H1 (cell line): ENCODE measurements at regions not wholly inside any gene's neighbourhood (a gene's known extent, or its start where the extent isn't known, plus 50 kb on each side); places are given as distances from the start of the nearest gene placed in this dataset.

Experiments
- CTCF ChIA-PET: fragments of 300-600 bp; sonication (Branson Sonifier 250); formaldehyde crosslinking; loops from one replicate; lab custom pipeline; 2021; ENCODE audit not compliant: partially characterized antibody; lab: Charles Lee
- POLR2A ChIA-PET: fragments of 300-600 bp; sonication (Branson Sonifier 250); formaldehyde crosslinking; loops from one replicate; lab custom pipeline; 2021; ENCODE audit warnings: inconsistent platforms; ENCODE audit not compliant: partially characterized antibody; lab: Charles Lee
- DNase-seq, 2 experiments: peaks; one replicate each; pipeline versions ENCODE4 v3.0.0 to v3.0.0-alpha.2; 2010 to 2022; ENCODE audit warnings: low spot score in 2 of 2, low read depth in 1 of 2, mixed read lengths in 1 of 2
- FAIRE-seq: peaks from 2 replicates; lab custom pipeline; 2011; peaks lifted over from hg19 to GRCh38; lab: Jason Lieb, UNC
- H2AFZ ChIP-seq: 2 replicates; pipeline ENCODE4 v1.8.1; 2012; ENCODE audit warnings: low read length, inconsistent platforms
- H2AK5ac ChIP-seq: 2 replicates; pipeline ENCODE4 v1.6.1; 2013; ENCODE audit warnings: low read depth, low read length
- H2BK120ac ChIP-seq: replicated peaks from 2 replicates; pipeline ENCODE3; 2013; ENCODE audit warnings: low read depth, low read length, inconsistent platforms
- H2BK12ac ChIP-seq: 2 replicates; pipeline ENCODE4 v1.6.1; 2013; ENCODE audit warnings: low read depth, low read length
- H2BK15ac ChIP-seq: 2 replicates; pipeline ENCODE4 v1.6.1; 2013; ENCODE audit warnings: low read length
- H2BK20ac ChIP-seq: 2 replicates; pipeline ENCODE4 v1.6.1; 2013; ENCODE audit warnings: low read length
- H2BK5ac ChIP-seq: 2 replicates; pipeline ENCODE4 v1.6.1; 2013; ENCODE audit warnings: low read depth, low read length
- H3K14ac ChIP-seq: 2 replicates; pipeline ENCODE4 v1.6.1; 2013; ENCODE audit warnings: inconsistent platforms; ENCODE audit not compliant: insufficient read length
- H3K18ac ChIP-seq: 2 replicates; pipeline ENCODE4 v1.6.1; 2013; ENCODE audit warnings: low read length; ENCODE audit errors: extremely low read depth
- H3K23ac ChIP-seq: 2 replicates; pipeline ENCODE4 v1.6.1; 2013; ENCODE audit warnings: inconsistent platforms; ENCODE audit not compliant: insufficient read length
- H3K23me2 ChIP-seq: 2 replicates; pipeline ENCODE4 v1.6.1; 2013; ENCODE audit warnings: low read depth, low read length
- H3K27ac ChIP-seq: 2 replicates; pipeline ENCODE4 v1.6.1; 2011; ENCODE audit warnings: low read depth, low read length, inconsistent platforms
- H3K27me3 ChIP-seq, 4 experiments: replicated peaks in 1 of 4; 1 replicate in 1 of 4; 2 replicates in 3 of 4; pipeline versions ENCODE4 v1.6.1 to v1.8.1; 2011 to 2013; ENCODE audit warnings: low read length in 3 of 4, mild to moderate bottlenecking in 3 of 4, inconsistent platforms in 2 of 4, mixed read lengths in 2 of 4, moderate library complexity in 1 of 4; ENCODE audit not compliant: control insufficient read depth in 3 of 4, insufficient read depth in 3 of 4; ENCODE audit errors: extremely low read depth in 1 of 4
- H3K36me3 ChIP-seq, 4 experiments: 2 replicates each; pipeline versions ENCODE4 v1.6.1 to v1.8.1; 2011 to 2013; ENCODE audit warnings: mild to moderate bottlenecking in 4 of 4, low read length in 3 of 4, moderate library complexity in 2 of 4, control low read depth in 1 of 4, inconsistent platforms in 1 of 4; ENCODE audit not compliant: insufficient read depth in 4 of 4, control insufficient read depth in 2 of 4
- H3K4ac ChIP-seq: replicated peaks from 2 replicates; pipeline ENCODE3; 2013; ENCODE audit warnings: low read length, low read depth, mixed read lengths, inconsistent platforms; ENCODE audit not compliant: insufficient read length
- H3K4me1 ChIP-seq, 4 experiments: replicated peaks in 1 of 4; 1 replicate in 1 of 4; 2 replicates in 3 of 4; pipeline versions ENCODE4 v1.6.1 to v1.8.1; 2011 to 2013; ENCODE audit warnings: low read length in 3 of 4, inconsistent platforms in 2 of 4, mixed read lengths in 1 of 4; ENCODE audit not compliant: insufficient read depth in 4 of 4, control insufficient read depth in 3 of 4
- H3K4me2 ChIP-seq, 2 experiments: 2 replicates each; pipeline versions ENCODE4 v1.6.1 to v1.8.1; 2011 to 2013; ENCODE audit warnings: low read depth in 2 of 2, low read length in 2 of 2, control low read depth in 1 of 2, inconsistent platforms in 1 of 2, mild to moderate bottlenecking in 1 of 2; ENCODE audit not compliant: insufficient read depth in 1 of 2
- H3K4me3 ChIP-seq, 4 experiments: fragments of 200-600, 300-600 bp in 1 of 4; sonication (generic), shearing (Covaris generic), sonication (Bioruptor Twin) in 1 of 4; 2 replicates each; pipeline versions ENCODE4 v1.5.1 to v1.8.1; 2011 to 2016; ENCODE audit warnings: low read length in 4 of 4, low read depth in 3 of 4, control low read depth in 2 of 4, inconsistent platforms in 2 of 4, mild to moderate bottlenecking in 2 of 4, mixed read lengths in 1 of 4, moderate library complexity in 1 of 4; ENCODE audit not compliant: insufficient read depth in 2 of 4; ENCODE audit errors: extremely low read depth in 1 of 4
- H3K56ac ChIP-seq: replicated peaks from 2 replicates; pipeline ENCODE3; 2013; ENCODE audit warnings: low read depth, mild to moderate bottlenecking, mixed read lengths, low read length, inconsistent platforms; ENCODE audit not compliant: insufficient read length
- H3K79me1 ChIP-seq: 2 replicates; pipeline ENCODE4 v1.6.1; 2013; ENCODE audit warnings: low read depth, low read length, control low read depth
- H3K79me2 ChIP-seq, 2 experiments: 2 replicates each; pipeline versions ENCODE4 v1.6.1 to v1.8.1; 2012 to 2013; ENCODE audit warnings: low read length in 2 of 2, mild to moderate bottlenecking in 2 of 2, inconsistent platforms in 1 of 2; ENCODE audit not compliant: insufficient read depth in 2 of 2, control insufficient read depth in 1 of 2
- H3K9ac ChIP-seq, 4 experiments: replicated peaks in 1 of 4; 1 replicate in 1 of 4; 2 replicates in 3 of 4; pipeline versions ENCODE4 v1.6.1 to v1.8.1; 2011 to 2013; ENCODE audit warnings: low read depth in 3 of 4, low read length in 3 of 4, control low read depth in 2 of 4, mild to moderate bottlenecking in 2 of 4, moderate library complexity in 2 of 4, inconsistent platforms in 1 of 4; ENCODE audit errors: extremely low read depth in 1 of 4
- H3K9me3 ChIP-seq, 2 experiments: 2 replicates each; pipeline versions ENCODE4 v1.6.1 to v1.8.1; 2012 to 2013; ENCODE audit warnings: mild to moderate bottlenecking in 2 of 2, moderate library complexity in 2 of 2, control low read depth in 1 of 2, inconsistent platforms in 1 of 2, low read depth in 1 of 2, low read length in 1 of 2, mixed read lengths in 1 of 2; ENCODE audit not compliant: insufficient read depth in 2 of 2
- H4K20me1 ChIP-seq, 2 experiments: replicated peaks in 1 of 2; 2 replicates each; pipeline versions ENCODE3 to v1.8.1; 2011 to 2013; ENCODE audit warnings: inconsistent platforms in 2 of 2, low read length in 2 of 2, mild to moderate bottlenecking in 1 of 2; ENCODE audit not compliant: insufficient read depth in 2 of 2, control insufficient read depth in 1 of 2
- H4K5ac ChIP-seq: 2 replicates; pipeline ENCODE4 v1.6.1; 2013; ENCODE audit warnings: low read length, low read depth, mixed read lengths, inconsistent platforms; ENCODE audit not compliant: insufficient read length
- H4K8ac ChIP-seq: 2 replicates; pipeline ENCODE4 v1.8.0; 2013; ENCODE audit warnings: mild to moderate bottlenecking, moderate library complexity, low read length, inconsistent platforms; ENCODE audit not compliant: insufficient read depth; ENCODE audit errors: extremely low read depth
- H4K91ac ChIP-seq: replicated peaks from 2 replicates; pipeline ENCODE3; 2013; ENCODE audit warnings: low read length, mixed read lengths, inconsistent platforms; ENCODE audit not compliant: insufficient read length
- JUND ChIP-seq: IDR thresholded peaks from 2 replicates; pipeline ENCODE4 v1.6.1; 2011; ENCODE audit warnings: mild to moderate bottlenecking, improper control_type of control experiment, low read length
- MAX ChIP-seq: IDR thresholded peaks from 2 replicates; pipeline ENCODE4 v1.6.1; 2012; ENCODE audit warnings: inconsistent platforms
- WGBS, 2 experiments: shearing (Covaris generic) in 1 of 2; methylation state at CpG; one replicate each; pipeline versions ENCODE4 v1.1.6 to v1.1.7; 2013 to 2015; ENCODE audit warnings: low lambda C conversion rate in 2 of 2, mixed read lengths in 2 of 2, inconsistent platforms in 1 of 2, low coverage in 1 of 2, missing lambda C conversion rate in 1 of 2; ENCODE audit not compliant: insufficient replicate concordance in 2 of 2, insufficient coverage in 1 of 2, insufficient read length in 1 of 2; ENCODE audit errors: extremely low coverage in 1 of 2, missing lambda C conversion rate in 1 of 2; 5-methylcytosine and 5-hydroxymethylcytosine counted together

- H3K18ac ChIP-seq = no peak overlapping the region
- FAIRE-seq = peak; percentile 28
Observed at GRCh38 chr4:17168571-17168970, 270.1 kb upstream of the LDB2 start.

More at GRCh38 chr4:17168571-17168970, 270.1 kb upstream of the LDB2 start:
- Histone ChIP-seq H3K79me2 (no peaks in the 10 kb centered on the region), H3K23ac (no peak overlapping the region), H2BK12ac (no peak overlapping the region), H3K27me3 (peaks cover 0 to 6% (median 2%) of the 10 kb centered on the region in 4 experiments; a peak in 3 of 7 replicates), H3K9ac (no peak overlapping the region), H4K5ac (no peak overlapping the region), H2AK5ac (no peak overlapping the region), H3K4me1 (peaks cover 0 to 5% (median 1%) of the 10 kb centered on the region in 4 experiments; a peak in 3 of 7 replicates), H2BK15ac (no peak overlapping the region), H2BK5ac (no peak overlapping the region), H2BK20ac (no peak overlapping the region), H3K9me3 (no peaks in the 10 kb centered on the region), H3K27ac (no peak overlapping the region), H3K4me2 (0 out of 4 replicates have a peak overlapping the region, but pooled peaks of 1 of the 2 experiments have one; percentile 18), H3K4me3 (no peak overlapping the region), H3K79me1 (no peaks in the 10 kb centered on the region), H4K8ac (no peak overlapping the region), H3K36me3 (no peaks in the 10 kb centered on the region), H3K14ac (no peak overlapping the region), H4K20me1 (no peaks in the 10 kb centered on the region), H3K56ac (no peak overlapping the region), H3K23me2 (no peaks in the 10 kb centered on the region), H2BK120ac (no peak overlapping the region), H4K91ac (no peak overlapping the region), H3K4ac (no peak overlapping the region), H2AFZ (no peak overlapping the region)
- CTCF ChIA-PET = interaction anchor here (0.6 to 1.3 kb wide), 5 partner anchors 14 to 279 kb away, joined by 3 to 5 read pairs (median 3); no protein-coding TSS in a partner anchor
- POLR2A ChIA-PET = no interaction called here
- WGBS, 2 experiments = 79% methylated on average over 1 of the region's 1 CpG; no CpG with 5 or more reads in 1 of the 2 experiments
- peak; percentile 76 for TF ChIP-seq JUND
- no peak for TF ChIP-seq MAX
- no peak for DNase-seq
